NCI-H446 (cell line): ENCODE measurements at regions not wholly inside any gene's neighbourhood (a gene's known extent, or its start where the extent isn't known, plus 50 kb on each side); places are given as distances from the start of the nearest gene placed in this dataset.

Experiments used
- DNase-seq, 2 experiments: peaks; one replicate each; lab custom pipeline; 2025; lab: John Stamatoyannopoulos, UW

DNA sequence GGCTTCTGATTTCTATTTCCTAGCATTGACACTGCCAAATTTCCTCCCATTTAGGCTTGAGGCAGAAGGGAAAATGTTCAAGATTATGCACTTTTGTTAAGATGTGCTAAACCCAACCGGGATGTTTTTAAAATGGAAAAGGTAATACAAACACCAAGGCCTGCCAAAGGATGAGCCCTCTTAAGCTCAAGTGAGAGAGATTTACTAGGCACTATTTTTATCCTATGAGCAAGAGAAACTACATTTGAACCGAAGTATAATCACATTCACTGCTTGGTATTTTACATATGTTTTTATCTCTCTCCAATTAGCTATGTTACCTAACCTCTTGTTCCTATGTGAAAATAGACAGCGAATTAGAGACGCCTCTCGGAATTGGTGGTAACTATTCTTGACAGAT is 295.8 kb downstream of the GABRB3 start:
- no peak for DNase-seq

DNA sequence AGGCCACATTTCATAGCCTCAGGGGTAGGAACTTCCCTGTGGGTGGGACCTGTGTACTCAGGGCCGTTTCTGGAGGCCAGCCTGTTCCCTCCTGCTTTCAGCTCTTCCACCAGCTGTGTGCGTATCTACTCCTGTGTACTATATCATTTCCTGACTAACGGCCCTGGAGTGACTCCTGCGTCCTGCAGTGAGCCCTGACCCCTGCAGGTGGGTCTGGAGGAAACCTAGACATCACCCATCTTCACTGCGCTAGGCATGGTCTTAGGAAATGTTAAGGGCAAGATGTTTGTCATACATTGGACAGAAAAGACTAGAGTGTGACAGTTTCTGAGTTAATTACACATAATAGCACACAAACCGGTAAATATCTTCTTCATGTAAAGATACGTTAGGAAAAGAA is 297.3 kb downstream of the GABRB3 start:
- no peak for DNase-seq

DNA sequence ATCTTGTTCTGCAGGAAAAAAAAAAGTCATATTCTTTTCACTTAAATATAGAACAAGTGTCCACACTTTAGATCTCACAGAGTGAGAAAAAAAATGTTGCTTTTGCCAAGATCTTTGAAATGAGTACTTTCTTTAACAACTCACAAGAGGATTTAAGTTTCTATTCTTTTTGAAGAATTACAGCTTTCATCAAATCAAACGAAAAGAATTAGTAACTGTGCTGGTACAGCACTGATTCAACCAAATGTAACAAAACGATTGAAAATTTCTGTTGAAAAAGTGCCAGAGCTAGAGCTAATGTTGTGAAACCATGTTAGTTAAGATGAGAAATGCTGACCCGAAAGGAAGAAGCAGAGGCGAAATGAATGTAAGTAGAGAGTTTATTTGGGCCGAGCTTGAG is 300.2 kb downstream of the GABRB3 start:
- no peak for DNase-seq

DNA sequence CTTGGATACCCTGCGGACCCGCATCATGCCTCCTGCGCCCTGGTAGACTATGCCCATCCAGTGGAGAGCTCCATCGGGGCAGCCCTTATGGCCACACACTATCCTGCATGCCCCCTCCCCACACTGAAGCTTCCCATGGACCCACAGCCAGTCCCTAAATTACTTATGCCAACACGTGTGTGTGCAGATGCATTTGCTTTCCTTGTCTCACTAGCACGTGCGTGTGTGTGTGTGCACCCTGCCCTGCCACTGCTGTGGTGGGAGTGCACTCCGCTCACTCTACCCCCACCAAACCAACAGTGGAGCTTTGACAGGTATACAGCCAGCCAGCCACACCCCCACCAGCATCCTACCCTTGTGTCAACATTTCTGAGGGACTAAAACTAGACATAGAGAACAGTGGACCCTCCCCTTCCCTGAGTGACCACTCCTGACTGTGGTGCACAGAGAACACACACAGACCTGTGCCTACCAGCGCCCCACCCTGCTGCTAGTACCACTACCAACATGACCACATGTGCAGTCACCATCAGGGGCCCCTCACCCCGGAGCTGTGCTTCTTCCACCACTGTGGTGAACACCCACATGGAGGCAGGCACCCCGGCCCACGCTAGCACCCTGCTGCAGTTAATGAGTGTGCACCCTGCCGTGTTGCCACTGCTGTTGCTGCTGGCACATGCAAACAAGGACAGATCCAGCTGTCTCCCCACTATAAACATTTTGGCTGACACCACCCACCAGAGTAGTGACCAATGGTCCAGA is 310.8 kb downstream of the GABRB3 start:
- DNase-seq = no peak

DNA sequence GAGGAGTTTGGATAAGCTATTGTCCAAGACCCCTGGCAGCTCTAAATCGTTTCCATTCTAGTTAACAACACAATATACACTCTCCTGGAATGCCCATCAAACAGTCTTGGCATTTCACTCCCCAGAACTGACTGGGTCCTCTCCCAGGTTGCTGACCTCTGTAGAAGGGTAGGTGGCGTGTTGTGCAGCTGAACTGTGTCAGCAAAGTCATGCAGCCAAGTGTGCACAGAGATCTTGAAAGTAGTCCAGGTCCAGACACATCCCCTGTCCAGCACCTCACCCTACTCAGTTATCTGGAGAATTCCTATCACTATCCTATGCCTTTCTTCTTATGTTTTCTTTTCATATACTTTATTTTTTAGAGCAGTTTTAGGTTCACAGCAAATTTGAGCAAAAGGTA is 312.7 kb downstream of the GABRB3 start:
- no peak for DNase-seq

DNA sequence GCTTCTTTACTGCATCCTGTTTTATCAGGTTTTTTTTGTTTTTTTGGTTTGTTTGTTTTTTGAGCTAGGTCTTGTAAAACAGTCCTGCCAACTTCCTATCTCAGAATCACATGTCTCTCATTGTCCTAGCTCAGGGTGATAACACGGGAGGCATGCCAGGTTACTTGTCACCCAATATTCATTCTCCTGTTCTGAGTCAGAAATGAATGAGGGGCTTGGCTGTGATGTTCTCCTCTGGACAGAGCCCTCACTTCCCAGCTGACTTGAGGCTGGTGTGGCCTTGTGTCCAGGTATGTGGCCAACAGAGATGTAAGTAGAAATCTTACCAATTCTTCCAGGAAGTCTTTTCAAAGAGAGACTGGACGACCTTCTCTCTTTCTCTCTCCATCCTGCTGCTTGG is 317.0 kb downstream of the GABRB3 start:
- no peak for DNase-seq

DNA sequence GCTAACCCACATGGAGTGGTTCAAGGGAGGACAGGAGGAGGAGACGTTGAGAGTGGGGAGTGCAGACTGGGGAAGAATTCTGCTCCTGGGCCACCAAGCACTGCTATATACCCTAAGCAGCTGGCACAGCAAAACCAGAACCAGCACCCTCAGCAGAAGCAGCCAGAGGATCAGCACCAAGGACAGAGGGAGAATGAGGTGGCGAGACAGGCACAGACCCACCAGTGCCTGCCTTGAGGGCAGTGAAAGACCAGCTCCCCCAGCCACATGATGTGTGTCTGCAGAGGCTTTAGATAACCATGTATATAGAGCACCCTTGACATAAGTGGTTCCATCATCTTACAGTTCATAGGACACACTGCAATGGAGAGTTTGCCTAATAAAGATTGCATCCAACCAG is 319.0 kb downstream of the GABRB3 start:
- no peak for DNase-seq

DNA sequence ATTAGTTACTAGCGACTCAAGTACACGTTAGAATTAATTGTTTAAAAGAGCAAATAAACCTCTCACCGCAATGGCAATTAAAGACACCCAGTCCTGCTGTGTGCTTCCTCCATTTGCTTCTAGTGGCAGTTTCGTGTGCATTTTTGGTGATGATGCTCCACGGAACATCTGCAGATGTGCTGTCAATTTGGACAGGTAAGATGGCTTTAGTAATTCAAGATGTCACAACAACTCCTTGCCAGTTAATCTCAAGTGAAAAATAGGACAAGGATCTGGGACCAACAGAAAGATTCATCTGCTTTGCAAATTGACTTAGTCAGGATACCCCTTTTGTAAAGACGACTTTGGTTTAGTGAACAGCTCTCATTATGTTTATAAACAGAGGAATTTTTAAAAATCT is 320.9 kb downstream of the GABRB3 start:
- DNase-seq = no peak

DNA sequence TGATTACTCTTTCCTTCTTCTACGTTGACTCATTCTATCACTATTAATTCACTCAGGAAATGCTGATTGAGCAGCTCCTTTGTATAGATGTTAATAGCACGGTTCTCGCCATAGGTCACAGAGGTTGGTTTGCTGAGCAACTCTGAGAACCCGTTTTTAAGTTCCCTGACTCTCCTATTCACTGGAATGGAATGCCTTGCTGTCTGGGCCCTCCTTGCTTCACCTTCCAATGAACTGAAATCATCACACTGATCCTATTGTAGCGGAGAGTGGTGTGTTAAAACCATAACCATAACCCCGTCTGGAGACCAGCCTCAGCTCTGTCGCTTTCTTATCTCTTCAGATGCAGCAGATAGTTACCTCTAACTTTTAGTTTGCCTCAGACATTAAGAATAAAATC is 323.6 kb downstream of the GABRB3 start:
- DNase-seq = no peak

DNA sequence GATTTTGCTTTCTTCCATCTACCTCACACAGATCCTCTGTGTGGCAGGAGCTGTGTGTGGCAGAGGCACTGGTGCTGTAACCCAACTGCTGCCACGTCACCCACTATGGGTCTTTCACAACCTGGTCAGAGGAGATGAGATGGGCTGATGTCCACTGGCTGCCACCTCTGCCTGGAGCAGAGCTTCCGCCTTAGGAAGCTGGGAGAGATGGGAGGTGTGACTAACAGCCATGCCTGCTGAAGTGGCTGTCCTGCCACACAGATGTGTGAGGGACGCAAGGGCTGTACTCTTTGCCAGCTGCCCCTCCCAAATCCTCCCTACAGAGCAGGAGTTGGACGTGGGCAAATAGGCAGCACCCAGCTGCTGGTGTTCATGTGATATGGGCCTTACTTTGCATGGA is 329.5 kb downstream of the GABRB3 start:
- no peak for DNase-seq

DNA sequence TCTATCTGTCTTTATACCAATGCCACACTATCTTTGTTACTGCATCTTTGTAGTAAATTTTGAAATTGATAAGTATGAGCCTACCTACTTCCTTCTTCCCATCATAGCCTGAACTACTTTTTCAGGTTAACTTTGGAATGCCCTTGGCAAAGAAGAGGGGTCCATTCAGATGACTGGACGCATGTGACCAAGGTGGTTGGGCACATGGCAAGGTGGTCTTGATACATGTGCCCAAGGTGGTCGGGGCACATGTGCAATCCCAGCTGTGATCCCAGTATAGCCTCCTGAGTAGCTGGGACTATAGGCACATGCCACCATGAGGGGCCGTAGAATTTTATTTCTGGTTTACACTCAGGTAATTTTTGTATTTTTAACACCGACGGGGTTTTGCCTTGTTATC is 330.2 kb downstream of the GABRB3 start:
- DNase-seq = no peak

DNA sequence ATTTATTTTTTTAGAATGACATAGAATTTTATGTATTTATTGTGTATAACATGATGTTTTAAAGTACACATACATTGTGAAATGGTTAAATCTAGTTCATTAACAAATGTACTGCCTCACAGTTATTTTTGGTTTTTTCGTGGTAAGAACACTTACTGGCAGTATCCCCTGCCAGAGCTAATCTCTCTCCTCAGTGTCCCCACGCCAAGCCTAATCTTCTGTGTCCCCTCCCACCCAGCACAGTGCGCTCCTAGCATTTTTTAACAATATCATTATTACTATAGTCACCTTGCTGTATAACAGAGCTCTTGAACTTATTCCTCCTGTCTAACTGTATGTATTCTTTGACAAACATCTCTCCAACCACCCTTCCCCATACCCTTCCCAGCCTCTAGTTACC is 333.2 kb downstream of the GABRB3 start:
- DNase-seq = no peak

DNA sequence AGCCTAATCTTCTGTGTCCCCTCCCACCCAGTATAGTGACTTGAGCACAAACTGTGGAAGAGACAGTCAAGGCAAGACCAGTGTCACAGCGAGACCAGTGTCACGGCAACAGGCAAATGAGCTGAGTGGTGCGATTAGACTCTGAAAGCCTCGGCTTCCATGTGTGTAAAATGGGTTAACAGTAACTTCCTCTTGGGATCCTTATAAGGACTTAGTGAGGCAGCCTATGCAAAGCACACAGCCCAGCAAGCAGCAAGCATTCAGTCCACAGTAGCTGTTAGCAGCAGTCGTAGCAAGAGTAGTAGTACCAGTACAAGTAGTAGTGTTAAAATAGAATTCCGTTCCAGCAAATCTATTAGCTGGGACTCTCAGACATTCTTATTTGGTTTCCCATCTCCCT is 334.1 kb downstream of the GABRB3 start:
- no peak for DNase-seq

DNA sequence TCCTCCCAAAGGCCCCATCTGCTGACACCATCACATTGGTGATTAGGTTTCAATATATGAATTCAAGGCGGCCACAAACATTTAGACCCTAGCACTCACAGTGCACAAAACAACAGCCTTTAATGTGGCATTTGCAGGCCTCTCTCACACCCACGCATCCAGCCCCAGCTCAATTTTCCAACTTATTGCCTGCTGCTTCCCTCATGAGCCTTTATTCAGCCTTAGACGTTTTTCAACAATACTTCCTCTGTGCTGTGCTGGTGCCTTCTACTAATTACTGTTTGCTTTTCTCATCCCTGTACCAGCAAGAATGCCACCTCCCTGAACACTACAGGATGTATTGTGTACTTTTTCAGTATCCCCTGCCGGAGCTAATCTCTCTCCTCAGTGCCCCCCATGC is 334.6 kb downstream of the GABRB3 start:
- DNase-seq = no peak

DNA sequence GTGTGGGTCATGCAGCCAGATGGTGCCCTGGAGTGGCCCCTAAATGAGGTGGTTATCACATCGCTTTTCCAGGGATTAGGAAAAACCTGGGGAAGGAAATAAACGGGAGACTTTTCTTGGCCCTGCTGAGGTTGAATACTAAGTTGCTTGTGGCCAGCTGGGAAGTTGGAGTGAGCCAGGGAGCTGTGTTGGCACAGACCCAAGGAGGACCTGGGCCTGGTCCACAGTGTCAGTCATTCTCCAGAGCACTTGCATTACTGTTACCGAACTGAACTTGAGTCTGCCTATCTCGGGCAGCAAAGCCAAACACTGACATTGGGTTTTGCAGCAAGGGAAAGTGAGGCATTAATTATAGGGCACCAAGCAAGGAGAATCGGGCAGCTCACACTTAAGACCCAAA is 339.0 kb downstream of the GABRB3 start:
- DNase-seq = no peak

DNA sequence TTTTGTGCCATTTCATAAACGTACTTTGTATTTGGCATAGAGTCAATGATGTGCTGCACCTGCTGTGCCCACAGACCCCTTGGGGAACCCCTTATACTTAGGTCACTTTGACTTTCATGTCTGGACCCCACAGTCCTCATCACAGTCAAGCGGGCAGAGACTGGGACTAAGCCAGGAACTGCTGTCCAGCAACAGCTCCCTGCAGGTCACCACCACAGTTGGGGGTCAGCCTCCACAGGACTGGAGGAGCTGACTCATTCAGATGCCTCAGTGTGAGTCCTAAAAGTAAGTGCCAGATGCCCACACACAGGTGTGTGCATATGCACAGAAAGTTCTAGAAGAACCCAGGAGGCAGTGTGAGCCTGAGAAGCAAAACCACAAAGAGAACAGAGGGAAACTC is 339.8 kb downstream of the GABRB3 start:
- DNase-seq = no peak

DNA sequence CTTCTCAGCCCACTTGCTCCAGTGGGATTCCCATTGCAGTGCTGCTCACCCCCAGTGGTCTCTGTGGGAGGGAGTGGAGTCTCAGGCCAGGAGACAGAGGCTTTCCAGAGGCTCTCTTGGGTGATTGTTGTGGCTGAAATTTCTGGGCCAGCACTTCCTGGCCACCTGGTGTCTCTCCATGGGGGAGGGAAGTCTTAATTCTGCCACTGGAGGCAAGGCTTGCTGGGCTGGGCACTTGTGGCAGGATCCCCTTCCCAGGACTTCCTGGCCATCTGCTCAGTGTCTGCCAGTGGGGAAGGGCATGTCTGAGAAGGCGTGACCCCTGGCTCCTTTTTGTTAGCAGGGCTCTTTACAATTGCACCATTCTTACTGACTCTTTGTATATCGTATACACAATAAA is 351.8 kb downstream of the GABRB3 start:
- DNase-seq = no peak

DNA sequence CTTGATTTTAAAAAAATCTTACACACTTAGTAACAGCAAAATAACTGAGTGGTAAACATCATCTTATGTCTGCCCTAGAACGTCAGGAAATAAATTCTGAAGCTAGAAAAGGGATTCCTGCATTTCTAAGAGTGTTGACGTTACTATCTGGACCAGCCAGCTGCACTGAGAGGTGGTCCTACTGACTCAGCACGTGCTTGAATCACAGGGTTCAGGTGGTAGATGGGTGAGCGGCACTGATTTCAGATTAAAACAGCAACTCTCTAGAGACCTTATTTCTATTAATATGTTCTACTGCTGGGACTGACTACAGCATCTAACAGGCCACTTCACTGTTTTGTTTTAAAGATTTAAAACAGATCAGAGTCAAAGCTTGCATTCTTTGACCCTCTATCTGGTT is 377.2 kb downstream of the GABRB3 start:
- no peak for DNase-seq

DNA sequence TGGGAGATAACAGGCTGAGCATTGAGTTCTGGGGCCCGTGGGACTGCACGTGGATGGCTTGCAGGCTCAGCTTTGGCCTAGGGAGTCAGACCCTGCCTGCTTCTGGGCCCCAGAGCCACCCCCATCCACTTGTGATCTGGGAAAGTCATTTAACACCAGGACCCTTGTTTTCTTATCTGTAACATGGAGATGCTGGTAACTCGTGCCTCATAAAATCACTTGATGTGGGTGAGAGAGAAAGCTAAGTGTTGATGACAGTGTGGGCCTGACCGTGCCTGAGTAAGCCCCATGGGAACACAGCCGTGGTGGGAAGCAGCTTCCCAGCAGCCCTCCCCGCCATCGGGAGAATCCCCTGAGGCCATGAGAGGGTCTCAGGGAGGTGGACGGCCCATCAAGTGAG is 378.1 kb downstream of the GABRB3 start:
- no peak for DNase-seq

DNA sequence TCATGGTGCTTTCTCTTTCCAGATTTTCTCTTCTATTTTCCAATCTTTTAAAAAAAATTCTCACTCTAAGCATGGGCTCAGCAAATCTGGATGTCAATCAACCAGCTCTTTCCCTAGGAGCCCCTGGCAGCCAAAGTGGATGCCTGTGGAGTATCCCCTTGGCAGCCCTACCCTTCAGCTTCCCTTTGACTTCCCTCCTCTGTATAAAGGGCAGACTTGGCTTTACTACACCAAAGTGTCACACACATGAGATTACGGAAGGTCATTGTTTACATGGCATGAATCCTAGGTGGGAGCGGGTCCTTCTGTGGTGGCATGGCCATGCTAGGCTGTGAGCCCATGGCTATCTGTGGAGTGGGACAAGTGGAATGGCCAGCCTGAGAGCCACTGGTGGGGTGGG is 379.9 kb downstream of the GABRB3 start:
- DNase-seq = no peak

DNA sequence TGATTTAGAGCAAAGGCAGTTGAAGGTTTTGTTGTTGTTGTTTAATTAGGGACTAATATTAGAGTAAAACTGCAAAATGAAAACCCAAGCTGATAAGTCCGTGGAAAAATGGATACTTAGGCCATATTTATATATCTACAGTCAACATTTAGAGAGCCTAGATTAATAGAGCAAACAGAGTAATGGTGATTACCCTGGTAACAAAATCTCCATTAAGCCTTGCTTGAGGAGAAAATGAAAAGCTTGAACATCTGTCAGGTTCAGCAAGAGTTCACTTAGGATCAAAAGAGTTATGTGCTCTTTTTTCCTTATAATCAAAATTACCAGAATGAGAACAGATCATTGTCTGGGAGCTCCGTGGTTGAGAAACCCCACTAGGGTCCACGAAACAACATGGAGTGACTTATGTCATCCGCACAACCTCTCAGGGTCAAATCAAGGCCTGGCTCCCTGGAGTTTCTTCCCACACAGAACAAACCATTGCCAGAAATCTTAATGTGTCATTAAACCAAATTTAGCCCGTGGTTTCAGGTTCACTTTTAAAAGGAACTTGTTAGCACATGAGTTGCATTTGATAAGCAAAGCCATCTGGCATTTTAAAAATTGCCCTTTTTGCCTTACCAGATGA is 381.2 kb downstream of the GABRB3 start:
- DNase-seq = peak in 1 of 2 experiments; percentile 15

DNA sequence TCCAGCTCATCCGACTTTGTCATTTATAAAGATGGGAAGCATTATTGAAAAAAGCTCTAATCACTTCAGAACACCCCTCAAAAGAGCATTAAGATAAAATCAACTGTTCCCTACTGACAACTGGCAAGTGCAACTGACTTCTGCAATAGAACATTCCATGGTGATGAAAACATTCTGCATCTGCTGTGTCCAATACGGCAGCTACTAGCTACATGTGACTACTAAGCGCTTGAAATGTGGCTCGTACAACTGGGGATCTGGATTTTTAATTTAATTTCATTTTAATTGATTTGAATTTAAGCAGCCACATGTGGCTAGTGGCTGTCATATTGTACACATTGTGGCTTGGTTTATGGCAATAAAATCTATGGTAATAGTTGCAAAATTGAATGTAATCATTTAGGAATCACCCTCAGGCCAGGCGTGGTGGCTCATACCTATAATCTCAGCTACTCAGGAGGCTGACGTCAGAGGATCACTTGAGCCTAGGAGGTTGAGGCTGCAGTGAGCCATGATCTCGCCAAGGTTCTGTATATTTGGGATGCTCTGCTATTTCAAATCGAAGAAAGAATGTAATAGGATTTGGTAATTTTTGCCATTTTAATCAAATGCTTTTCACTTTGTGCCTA is 390.3 kb downstream of the GABRB3 start:
- no peak for DNase-seq

DNA sequence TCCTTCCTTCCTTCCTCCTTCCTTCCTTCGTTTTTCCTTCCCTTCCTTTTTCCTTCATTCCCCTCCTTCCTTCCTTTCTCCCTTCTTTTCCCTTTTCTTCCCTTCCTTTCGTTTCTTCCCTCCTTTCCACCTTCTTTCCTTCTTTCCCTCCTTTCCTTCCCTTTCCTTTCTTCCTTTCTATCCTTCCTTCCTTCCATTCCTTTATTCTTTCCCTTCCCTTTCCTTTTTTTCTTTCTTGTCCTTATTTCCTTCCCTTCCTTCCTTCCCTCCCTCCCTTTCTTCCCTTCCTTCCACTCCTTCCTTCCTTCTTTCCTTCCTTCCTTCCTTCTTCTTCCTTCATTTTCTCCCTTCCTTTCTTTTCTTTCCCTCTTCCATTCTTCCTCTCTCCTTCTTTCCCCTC is 394.6 kb downstream of the GABRB3 start:
- no peak for DNase-seq

DNA sequence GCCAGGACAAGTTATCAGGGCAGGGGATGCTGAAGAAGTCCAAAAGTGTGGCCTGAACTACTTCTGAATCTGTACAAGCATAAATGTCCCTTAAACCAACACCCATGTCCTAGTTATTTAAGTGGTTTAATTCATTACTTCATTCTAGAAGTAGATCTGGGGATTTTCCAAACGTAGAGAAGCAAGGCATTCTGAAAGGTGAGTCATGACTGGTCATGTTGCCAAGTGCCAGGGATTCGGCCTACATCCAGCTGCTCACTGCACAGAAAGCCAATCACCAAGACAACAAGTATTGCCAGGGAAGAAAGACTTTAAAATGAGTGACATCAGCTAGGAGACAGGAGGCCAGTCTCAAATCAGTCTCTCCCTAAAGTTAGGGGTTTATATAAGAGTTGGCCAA is 396.6 kb downstream of the GABRB3 start:
- peak in 1 of 2 experiments; percentile 26 for DNase-seq
